HepG2 (cell line): ENCODE measurements at regions not wholly inside any gene's neighbourhood (a gene's known extent, or its start where the extent isn't known, plus 50 kb on each side); places are given as distances from the start of the nearest gene placed in this dataset.

Experiments
- ATAC-seq: fragments of 200-7000 bp; cut with Tn5 transposase; 3 replicates; pipeline ENCODE4 v1.9.1; 2020; ENCODE audit warnings: mild to moderate bottlenecking, moderate library complexity
- BruUV-seq: library from RNA; stranded (reverse); fragments of 400-500 nt; replicated peaks from 2 replicates; lab custom pipeline; 2021; lab: Mats Ljungman, UMichigan
- CTCF ChIA-PET: fragments of 300-600 bp; formaldehyde crosslinking; extraction: SDS; loops from one replicate; lab custom pipeline; 2021; ENCODE audit warnings: low total read pairs, inconsistent platforms, low intra/inter-chr PET ratio; lab: Yijun Ruan, JAX
- POLR2A ChIA-PET: fragments of 350-600 bp; sonication (Branson Sonifier 250); formaldehyde crosslinking; loops from one replicate; lab custom pipeline; 2020; ENCODE audit warnings: antibody characterized with exemption, inconsistent platforms; lab: Yijun Ruan, JAX
- DNase-seq: peaks from one replicate; pipeline ENCODE4 v3.0.0-alpha.2; 2015; ENCODE audit warnings: low spot score
- FAIRE-seq: peaks from 3 replicates; lab custom pipeline; 2011; peaks lifted over from hg19 to GRCh38; lab: Jason Lieb, UNC
- H2AFZ ChIP-seq: one replicate; pipeline ENCODE4 v1.6.1; 2011; ENCODE audit warnings: low read length, inconsistent platforms
- H3K27ac ChIP-seq: fragments of 300-600 bp; 3 replicates; pipeline ENCODE4 v1.8.0; 2011; ENCODE audit warnings: mixed run types, mild to moderate bottlenecking, mixed read lengths, low read length, inconsistent platforms; ENCODE audit not compliant: insufficient read depth; ENCODE audit errors: extremely low read length
- H3K27me3 ChIP-seq, 2 experiments: fragments of 200-600 bp in 1 of 2; 2 replicates in 1 of 2; 3 replicates in 1 of 2; pipeline versions ENCODE4 v1.6.0 to v1.8.0; 2011; ENCODE audit warnings: low read length in 2 of 2, mild to moderate bottlenecking in 2 of 2, moderate library complexity in 2 of 2, inconsistent platforms in 1 of 2; ENCODE audit not compliant: insufficient read depth in 2 of 2, control insufficient read depth in 1 of 2
- H3K36me3 ChIP-seq, 2 experiments: fragments of 200-600 bp in 1 of 2; replicated peaks in 1 of 2; 2 replicates in 1 of 2; 3 replicates in 1 of 2; pipeline versions ENCODE4 v1.5.1 to v1.8.0; 2011; ENCODE audit warnings: low read length in 2 of 2, inconsistent platforms in 1 of 2; ENCODE audit not compliant: insufficient read depth in 2 of 2, control insufficient read depth in 1 of 2
- H3K4me1 ChIP-seq: 2 replicates; pipeline ENCODE4 v1.5.1; 2012; ENCODE audit warnings: low read length, inconsistent platforms; ENCODE audit not compliant: insufficient read depth
- H3K4me2 ChIP-seq: 2 replicates; pipeline ENCODE4 v1.6.0; 2011; ENCODE audit warnings: low read depth, low read length, inconsistent platforms
- H3K4me3 ChIP-seq, 3 experiments: fragments of 200-600 bp in 1 of 3; sonication (generic), shearing (Covaris generic) in 1 of 3; replicated peaks in 1 of 3; 2 replicates each; pipeline ENCODE4 v1.5.1; 2011 to 2016; ENCODE audit warnings: low read length in 3 of 3, inconsistent platforms in 2 of 3, low read depth in 2 of 3, mild to moderate bottlenecking in 2 of 3, control low read depth in 1 of 3, mixed read lengths in 1 of 3; ENCODE audit not compliant: insufficient read depth in 1 of 3
- H3K79me2 ChIP-seq: one replicate; pipeline ENCODE4 v1.6.1; 2011; ENCODE audit warnings: low read length, inconsistent platforms; ENCODE audit not compliant: insufficient read depth
- H3K9ac ChIP-seq: 2 replicates; pipeline ENCODE4 v1.6.0; 2011; ENCODE audit warnings: mild to moderate bottlenecking, low read depth, low read length, inconsistent platforms; ENCODE audit not compliant: insufficient read depth
- H3K9me3 ChIP-seq: 2 replicates; pipeline ENCODE4 v1.5.1; 2012; ENCODE audit warnings: mild to moderate bottlenecking, low read length
- H4K20me1 ChIP-seq: 2 replicates; pipeline ENCODE4 v1.6.0; 2011; ENCODE audit warnings: inconsistent platforms, mild to moderate bottlenecking, low read length, moderate library complexity; ENCODE audit not compliant: insufficient read depth
- AHR ChIP-seq: IDR thresholded peaks from 2 replicates; pipeline ENCODE4 v1.6.1; 2018; ENCODE audit warnings: missing genetic modification reagents, missing compliant biosample characterization
- ARHGAP35 ChIP-seq: sonication (generic); formaldehyde crosslinking; IDR thresholded peaks from 2 replicates; pipeline ENCODE4 v1.9.0; 2022; ENCODE audit warnings: mild to moderate bottlenecking, inconsistent platforms, moderate library complexity, missing genetic modification reagents, borderline replicate concordance
- HDAC1 ChIP-seq: sonication (generic); formaldehyde crosslinking; IDR thresholded peaks from 2 replicates; pipeline ENCODE4 v1.5.1; 2020; ENCODE audit warnings: mild to moderate bottlenecking, missing genetic modification reagents
- HDAC2 ChIP-seq: sonication (generic); formaldehyde crosslinking; IDR thresholded peaks from 2 replicates; pipeline ENCODE4 v1.4.0; 2020; ENCODE audit warnings: missing genetic modification reagents
- KAT8 ChIP-seq: IDR thresholded peaks from 2 replicates; pipeline ENCODE4 v1.6.1; 2016; ENCODE audit warnings: missing genetic modification reagents, missing compliant biosample characterization
- KDM4B ChIP-seq: sonication (generic); formaldehyde crosslinking; IDR thresholded peaks from 2 replicates; pipeline ENCODE4 v1.4.0; 2020; ENCODE audit warnings: missing genetic modification reagents
- LBX2 ChIP-seq: sonication (generic); formaldehyde crosslinking; IDR thresholded peaks from 2 replicates; pipeline ENCODE4 v1.5.0; 2020; ENCODE audit warnings: missing genetic modification reagents, mild to moderate bottlenecking, borderline replicate concordance
- NPAS2 ChIP-seq: sonication (generic); formaldehyde crosslinking; IDR thresholded peaks from 2 replicates; pipeline ENCODE4 v1.8.0; 2022; ENCODE audit warnings: mild to moderate bottlenecking, missing genetic modification reagents, borderline replicate concordance
- PRMT3 ChIP-seq: sonication (generic); formaldehyde crosslinking; IDR thresholded peaks from 2 replicates; pipeline ENCODE4 v1.8.1; 2022; ENCODE audit warnings: low read depth, mild to moderate bottlenecking, moderate library complexity, missing genetic modification reagents, borderline replicate concordance
- REL ChIP-seq: sonication (generic); formaldehyde crosslinking; conservative IDR thresholded peaks from 2 replicates; pipeline ENCODE4 v1.8.0; 2022; ENCODE audit warnings: mild to moderate bottlenecking, missing genetic modification reagents, moderate library complexity
- SYNCRIP ChIP-seq: fragments of 200-400 bp; formaldehyde crosslinking; IDR thresholded peaks from 2 replicates; pipeline ENCODE4 v1.6.1; 2018; ENCODE audit warnings: mild to moderate bottlenecking, low read depth, low read length; ENCODE audit not compliant: insufficient read depth
- THRA ChIP-seq: sonication (generic); formaldehyde crosslinking; IDR thresholded peaks from 2 replicates; pipeline ENCODE4 v1.4.0; 2020; ENCODE audit warnings: missing genetic modification reagents, borderline replicate concordance
- WIZ ChIP-seq: sonication (generic); formaldehyde crosslinking; IDR thresholded peaks from 2 replicates; pipeline ENCODE4 v1.5.1; 2020; ENCODE audit warnings: mild to moderate bottlenecking, missing genetic modification reagents
- ZBTB14 ChIP-seq: sonication (generic); formaldehyde crosslinking; IDR thresholded peaks from 2 replicates; pipeline ENCODE4 v1.4.0; 2020; ENCODE audit warnings: missing genetic modification reagents
- ZBTB2 ChIP-seq: sonication (generic); formaldehyde crosslinking; IDR thresholded peaks from 2 replicates; pipeline ENCODE4 v1.8.0; 2022; ENCODE audit warnings: low read depth, missing genetic modification reagents
- ZNF674 ChIP-seq: sonication (generic); formaldehyde crosslinking; IDR thresholded peaks from 2 replicates; pipeline ENCODE4 v1.5.0; 2020; ENCODE audit warnings: low read depth, mild to moderate bottlenecking, missing genetic modification reagents
- WGBS: methylation state at CpG from one replicate; pipeline ENCODE4 v1.1.6; 2017; ENCODE audit warnings: low lambda C conversion rate; 5-methylcytosine and 5-hydroxymethylcytosine counted together
- in situ Hi-C: cut with HindIII; loops from 2 replicates; pipeline ENCODE4 v1.10.0; 2017; ENCODE audit warnings: low pct_unique_long_range_greater_than_20kb; ENCODE audit not compliant: extremely low pct_ligation_motif_present
- intact Hi-C: fragments of 100-400 bp; cut with micrococcal nuclease; formaldehyde crosslinking; loops from one replicate; pipeline ENCODE4 v1.10.0; 2022; ENCODE audit not compliant: unreplicated experiment
- TF ChIP-seq, protein P1 (sequence below): sonication (generic); formaldehyde crosslinking; IDR thresholded peaks from 2 replicates; pipeline ENCODE4 v1.8.1; 2022; ENCODE audit warnings: mild to moderate bottlenecking, missing genetic modification reagents

DNA sequence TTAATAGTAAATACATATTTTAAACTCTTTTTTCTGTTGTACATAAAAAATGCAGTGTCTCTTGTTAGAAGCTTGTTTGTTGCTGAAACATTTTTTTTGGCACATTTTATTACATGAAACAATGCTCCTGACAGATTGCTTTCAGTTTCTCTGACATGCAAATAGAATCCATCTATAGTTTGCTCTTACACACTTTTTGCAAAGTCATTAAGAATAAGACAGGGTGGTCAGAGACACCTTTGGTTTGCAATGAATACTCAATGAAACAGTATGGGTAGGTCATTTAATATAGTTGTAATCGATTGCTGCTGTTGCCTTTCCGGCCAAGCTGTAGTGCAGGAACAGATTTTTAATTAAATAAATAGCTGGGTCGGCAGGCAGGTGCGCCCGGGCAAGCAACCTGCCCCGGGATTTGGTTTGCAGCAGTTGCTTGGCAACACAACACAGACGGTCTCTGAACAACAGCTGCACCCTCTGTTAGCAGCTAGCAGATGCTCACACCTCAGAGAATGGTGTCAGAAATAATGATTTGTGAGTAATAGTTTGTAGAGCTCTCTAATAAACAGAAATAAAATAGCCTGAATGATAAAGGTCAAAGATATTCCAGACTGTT, 115.7 kb upstream of the CACNA2D1 start:
- no peak overlapping the region for H3K4me3 ChIP-seq
- DNase-seq: no peak

More for the DNA sequence above, 115.7 kb upstream of the CACNA2D1 start:
- Histone ChIP-seq H3K27me3 (no peaks in the 10 kb centered on the region), H3K4me1 (no peaks in the 10 kb centered on the region), H3K36me3 (no peaks in the 10 kb centered on the region), H3K9ac (no peak overlapping the region), H3K9me3 (no peaks in the 10 kb centered on the region; the same call in 1 of the 2 replicates), H2AFZ (no peak overlapping the region)
- ChIA-PET POLR2A (no interaction called here), CTCF (no interaction called here)
- ATAC-seq: no peak
- 3% methylated on average over 7 of the region's 7 CpGs for WGBS
- in situ Hi-C loops: loop anchor here (25.0 kb wide), 1 partner anchor 1072 kb away; no protein-coding TSS in a partner anchor
- BruUV-seq: no TSS peak
- TF ChIP-seq ARHGAP35 (no peak), THRA (CRISPR knock-in tag) (no peak), ZBTB2 (no peak), KDM4B (CRISPR knock-in tag) (no peak), ZNF674 (CRISPR knock-in tag) (no peak), ZBTB14 (no peak), AHR (CRISPR knock-in tag) (no peak), HDAC1 (CRISPR knock-in tag) (no peak), PRMT3 (CRISPR knock-in tag) (no peak), REL (CRISPR knock-in tag) (no peak), SYNCRIP (no peak), NPAS2 (CRISPR knock-in tag) (no peak), HDAC2 (no peak), KAT8 (CRISPR knock-in tag) (no peak), LBX2 (no peak), WIZ (CRISPR knock-in tag) (no peak)
- TF ChIP-seq, protein P1, sequence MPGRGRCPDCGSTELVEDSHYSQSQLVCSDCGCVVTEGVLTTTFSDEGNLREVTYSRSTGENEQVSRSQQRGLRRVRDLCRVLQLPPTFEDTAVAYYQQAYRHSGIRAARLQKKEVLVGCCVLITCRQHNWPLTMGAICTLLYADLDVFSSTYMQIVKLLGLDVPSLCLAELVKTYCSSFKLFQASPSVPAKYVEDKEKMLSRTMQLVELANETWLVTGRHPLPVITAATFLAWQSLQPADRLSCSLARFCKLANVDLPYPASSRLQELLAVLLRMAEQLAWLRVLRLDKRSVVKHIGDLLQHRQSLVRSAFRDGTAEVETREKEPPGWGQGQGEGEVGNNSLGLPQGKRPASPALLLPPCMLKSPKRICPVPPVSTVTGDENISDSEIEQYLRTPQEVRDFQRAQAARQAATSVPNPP (CRISPR knock-in tag): no peak
- TF ChIP-seq, all 625 proteins: peak for 0
- intact Hi-C loops: no loop called here
- no peaks in the 10 kb centered on the region for H4K20me1 ChIP-seq
- H3K27ac ChIP-seq: no peak overlapping the region
- no peaks in the 10 kb centered on the region for H3K79me2 ChIP-seq
- FAIRE-seq: no peak
- no peak overlapping the region for H3K4me2 ChIP-seq
